Activated T-cell treated with anti-CD3 and anti-CD28 coated beads, Interleukin-2, amount 50 U/mL, for 48 hours (primary cell): ENCODE measurements at regions not wholly inside any gene's neighbourhood (a gene's known extent, or its start where the extent isn't known, plus 50 kb on each side); places are given as distances from the start of the nearest gene placed in this dataset.
"Not testable (repeated sequence)": the region's sequence is repeated elsewhere in the genome, so short reads cannot be mapped to it uniquely, and the experiment has no call there.

Experiments used
- DNase-seq, 2 experiments: peaks; one replicate each; pipeline ENCODE4 v3.0.0-alpha.2; 2020

GRCh38 chr11:29482510-29482909 is 534.3 kb downstream of the KCNA4 start:
- no peak for DNase-seq

- DNase-seq, result no peak
Measured at GRCh38 chr11:29481738-29482137, 535.1 kb downstream of the KCNA4 start.

- no peak for DNase-seq
Measured at GRCh38 chr11:29480981-29481380, 535.8 kb downstream of the KCNA4 start.

GRCh38 chr11:29458252-29458651 is 558.6 kb downstream of the KCNA4 start:
- DNase-seq, result no peak

- DNase-seq, result no peak
Measured at GRCh38 chr11:29452146-29452545, 564.7 kb downstream of the KCNA4 start.

GRCh38 chr11:29449281-29450074 is 567.4 kb downstream of the KCNA4 start:
- no peak for DNase-seq

- DNase-seq, result no peak
Measured at GRCh38 chr11:29448246-29448877, 568.5 kb downstream of the KCNA4 start.

- no peak for DNase-seq
Measured at GRCh38 chr11:29447821-29448220, 569.0 kb downstream of the KCNA4 start.

- no peak for DNase-seq
Measured at GRCh38 chr11:29446132-29446531, 570.7 kb downstream of the KCNA4 start.

- DNase-seq, result not testable (repeated sequence)
Measured at GRCh38 chr11:29445191-29445590, 571.6 kb downstream of the KCNA4 start.

- no peak for DNase-seq
Measured at GRCh38 chr11:29438815-29439214, 578.0 kb downstream of the KCNA4 start.

- DNase-seq, result no peak
Measured at GRCh38 chr11:29435421-29435820, 581.4 kb downstream of the KCNA4 start.

- no peak for DNase-seq
Measured at GRCh38 chr11:29432719-29433325, 584.0 kb downstream of the KCNA4 start.

- DNase-seq, result no peak
Measured at GRCh38 chr11:29405305-29405704, 611.5 kb downstream of the KCNA4 start.

- no peak for DNase-seq
Measured at GRCh38 chr11:29395555-29396072, 621.2 kb downstream of the KCNA4 start.

- no peak for DNase-seq
Measured at GRCh38 chr11:29389793-29390192, 627.0 kb downstream of the KCNA4 start.

GRCh38 chr11:29373725-29374124 is 643.1 kb downstream of the KCNA4 start:
- DNase-seq, result no peak

GRCh38 chr11:29368126-29368525 is 648.7 kb downstream of the KCNA4 start:
- no peak for DNase-seq

- DNase-seq, result no peak
Measured at GRCh38 chr11:29364006-29364405, 652.8 kb downstream of the KCNA4 start.

GRCh38 chr11:29361369-29361768 is 655.5 kb downstream of the KCNA4 start:
- DNase-seq, result no peak

- no peak for DNase-seq
Measured at GRCh38 chr11:29353833-29354232, 663.0 kb downstream of the KCNA4 start.

GRCh38 chr11:29352273-29352795 is 664.5 kb downstream of the KCNA4 start:
- no peak for DNase-seq

GRCh38 chr11:29351301-29351873 is 665.4 kb downstream of the KCNA4 start:
- no peak for DNase-seq
